IPS DF 4.7 (cell line): ENCODE measurements at regions not wholly inside any gene's neighbourhood (a gene's known extent, or its start where the extent isn't known, plus 50 kb on each side); places are given as distances from the start of the nearest gene placed in this dataset.
"Not testable (repeated sequence)": the region's sequence is repeated elsewhere in the genome, so short reads cannot be mapped to it uniquely, and the experiment has no call there.

Experiments used
- DNase-seq: peaks from one replicate; pipeline ENCODE4 v3.0.0-alpha.2; 2013; ENCODE audit warnings: low spot score; ENCODE audit errors: extremely low read depth

GRCh38 chr2:15822151-15823044 is 118.0 kb upstream of the MYCN start:
- no peak for DNase-seq

GRCh38 chr2:15823459-15824396 is 116.6 kb upstream of the MYCN start:
- no peak for DNase-seq

GRCh38 chr2:15824467-15824866 is 115.9 kb upstream of the MYCN start:
- not testable (repeated sequence) for DNase-seq

- no peak for DNase-seq
These were observed 114.9 kb upstream of the MYCN start for GRCh38 chr2:15825276-15825980.

GRCh38 chr2:15826273-15826717 is 114.1 kb upstream of the MYCN start:
- DNase-seq: no peak

- DNase-seq: no peak
These were observed 113.3 kb upstream of the MYCN start for GRCh38 chr2:15827001-15827400.

GRCh38 chr2:15828576-15828975 is 111.8 kb upstream of the MYCN start:
- DNase-seq: no peak

DNA sequence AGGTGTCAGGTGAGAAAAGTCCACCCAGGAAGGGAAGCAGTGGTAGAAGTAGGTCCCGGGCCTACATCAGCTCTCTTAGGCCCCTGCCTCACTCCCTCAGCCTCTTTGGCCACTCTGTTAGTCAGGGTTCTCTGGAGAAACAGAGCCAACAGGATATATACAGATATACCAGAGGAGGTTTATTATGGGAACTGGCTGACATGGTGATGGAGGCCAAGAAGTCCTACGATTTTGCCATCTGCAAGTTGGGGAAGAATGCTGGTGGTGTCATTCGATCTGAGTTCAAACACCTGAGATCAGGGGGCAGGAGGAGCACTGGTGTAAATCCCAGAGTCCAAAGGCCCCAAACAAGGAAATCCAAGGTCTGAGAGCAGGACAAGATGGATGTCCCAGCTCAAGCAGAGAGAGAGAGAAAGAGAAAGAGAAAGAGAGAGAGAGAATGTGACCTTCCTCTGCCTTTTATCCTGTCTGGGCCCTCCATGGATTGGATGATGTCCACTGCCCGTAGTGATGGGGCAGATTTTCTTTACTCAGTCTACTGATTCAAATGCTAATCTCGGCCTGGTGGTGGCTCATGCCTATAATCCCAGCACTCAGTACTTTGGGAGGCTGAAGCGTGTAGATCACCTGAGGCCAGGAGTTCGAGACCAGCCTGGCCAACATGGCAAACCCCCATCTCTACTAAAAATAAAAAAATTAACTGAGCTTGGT is 111.1 kb upstream of the MYCN start:
- DNase-seq: no peak

GRCh38 chr2:15829985-15830384 is 110.4 kb upstream of the MYCN start:
- DNase-seq: no peak

DNA sequence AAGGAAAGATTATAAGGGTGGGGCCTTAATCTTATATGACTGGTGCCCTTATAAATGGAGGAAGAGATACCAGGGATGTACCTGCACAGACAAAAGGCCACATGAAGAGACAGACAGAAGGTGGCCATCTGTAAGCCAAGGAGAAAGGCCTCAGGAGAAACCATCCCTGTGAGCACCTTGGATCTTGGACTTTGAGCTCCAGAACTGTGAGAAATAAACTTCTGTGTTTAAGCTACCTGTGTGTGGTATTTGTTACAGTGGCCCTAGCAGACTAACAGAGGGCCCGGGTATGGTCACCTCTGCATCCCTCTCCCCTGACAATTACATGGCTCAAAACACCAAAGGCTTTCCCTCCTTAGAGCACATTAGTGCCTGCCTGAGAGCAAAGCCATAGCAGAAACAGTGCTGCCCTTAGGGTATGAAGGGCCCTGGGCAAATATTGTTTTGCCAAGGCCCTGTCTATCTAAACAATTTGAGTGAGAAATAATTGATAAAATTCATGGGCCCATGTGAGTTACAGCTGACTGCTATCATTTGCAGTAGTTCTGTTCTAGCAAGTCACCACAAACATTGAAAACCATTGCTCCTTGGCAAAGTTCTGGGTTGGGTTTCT is 109.3 kb upstream of the MYCN start:
- no peak for DNase-seq

DNA sequence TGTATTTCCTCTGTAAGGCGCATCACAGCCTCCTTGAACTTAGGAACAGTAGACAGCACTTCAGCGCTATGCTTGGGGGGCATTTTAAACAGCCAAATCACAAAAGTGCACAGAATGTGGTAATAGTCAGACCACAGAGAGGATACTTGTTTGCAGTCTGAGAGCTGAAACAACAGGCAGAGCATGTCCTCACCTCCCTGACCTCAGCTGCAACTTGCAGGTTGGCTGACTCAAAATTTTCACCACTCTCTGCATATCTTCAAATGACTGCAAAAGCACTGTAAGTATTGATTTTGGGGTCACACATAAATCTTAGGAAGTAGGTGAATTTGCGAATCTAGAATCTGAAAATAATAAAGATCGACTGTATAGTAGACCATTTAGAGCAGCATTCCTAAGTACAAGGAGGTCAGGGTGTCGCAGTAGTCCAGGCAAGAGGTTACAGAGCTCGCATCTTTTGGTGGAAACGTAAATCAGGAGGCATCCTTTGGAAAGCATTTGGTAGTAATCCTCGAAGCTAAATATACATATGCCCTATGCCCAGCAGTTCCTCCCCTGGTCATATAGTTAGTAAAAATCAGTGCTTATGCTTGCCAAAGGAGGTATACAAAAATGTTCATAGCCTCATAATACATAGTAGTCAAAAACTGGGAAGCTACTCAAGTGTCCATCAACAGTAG is 108.2 kb upstream of the MYCN start:
- DNase-seq: no peak

GRCh38 chr2:15832849-15833680 is 107.3 kb upstream of the MYCN start:
- no peak for DNase-seq

DNA sequence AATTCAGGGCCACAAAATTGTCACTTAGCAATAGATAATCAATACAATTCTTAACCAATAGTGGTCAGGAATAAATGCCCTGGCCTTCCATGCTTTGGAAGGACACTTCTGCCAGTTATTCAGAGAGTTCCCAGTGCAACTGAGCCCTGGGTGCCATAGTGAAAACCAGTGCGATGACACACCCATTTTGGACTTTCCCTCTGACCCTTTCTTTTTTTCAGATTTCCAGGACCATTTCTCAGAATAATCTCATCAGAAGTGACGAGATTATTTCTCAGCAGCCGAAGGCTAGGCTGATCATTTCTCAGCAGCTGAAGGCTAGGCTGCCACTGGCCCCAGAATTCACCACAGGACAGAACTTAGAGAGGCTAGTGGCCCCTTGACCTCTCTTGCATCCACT is 106.6 kb upstream of the MYCN start:
- DNase-seq: no peak

DNA sequence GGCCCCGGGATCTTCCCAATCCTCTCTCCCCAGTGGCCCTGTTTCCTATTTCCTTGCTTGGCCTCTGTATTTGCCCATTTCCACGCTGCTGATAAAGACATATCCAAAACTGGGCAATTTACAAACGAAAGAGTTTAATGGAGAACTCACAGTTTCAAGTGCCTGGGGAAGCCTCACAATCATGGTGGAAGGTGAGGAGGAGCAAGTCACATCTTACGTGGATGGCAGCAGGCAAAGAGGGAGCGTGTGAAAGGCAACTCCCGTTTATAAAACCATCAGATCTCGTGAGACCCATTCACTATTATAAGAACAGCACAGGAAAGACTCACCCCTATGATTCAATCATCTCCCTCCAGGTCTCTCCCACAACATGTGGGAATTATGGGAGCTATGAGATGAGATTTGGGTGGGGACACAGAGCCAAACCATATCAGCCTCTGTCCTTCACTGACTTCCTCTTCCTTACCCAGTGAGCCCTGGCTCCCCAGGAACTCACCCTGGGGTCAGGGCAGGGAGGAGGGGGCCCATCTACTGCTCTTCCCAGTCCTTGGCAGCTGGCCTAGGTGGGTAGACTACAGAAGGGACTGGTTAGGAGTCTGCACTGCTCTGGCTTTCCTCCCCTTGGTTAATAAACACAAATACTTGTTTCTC is 105.8 kb upstream of the MYCN start:
- DNase-seq: no peak

- DNase-seq: no peak
These were observed 104.2 kb upstream of the MYCN start for GRCh38 chr2:15835991-15836688.

- DNase-seq: no peak
These were observed 103.4 kb upstream of the MYCN start for GRCh38 chr2:15836689-15837610.
